Thoracic aorta (tissue), 2 donors: ENCODE measurements at regions not wholly inside any gene's neighbourhood (a gene's known extent, or its start where the extent isn't known, plus 50 kb on each side); places are given as distances from the start of the nearest gene placed in this dataset.

ENCODE experiments used
- ATAC-seq: fragments of 150-250 bp; one replicate; pipeline ENCODE4 v1.8.0; 2017; ENCODE audit warnings: low read depth; ENCODE audit not compliant: insufficient number of reproducible peaks, low FRiP score
- DNase-seq: peaks from one replicate; pipeline ENCODE4 v3.0.0-alpha.2; 2020; ENCODE audit warnings: low spot score
- H3K27ac ChIP-seq, 2 donors: fragments of 200-600 bp; sonication (generic); 1 replicate in 1 of 2; 2 replicates in 1 of 2; pipeline ENCODE4 v1.5.1; 2016; ENCODE audit warnings: mild to moderate bottlenecking in 2 of 2, moderate library complexity in 2 of 2
- H3K27me3 ChIP-seq: fragments of 200-600 bp; sonication (generic); replicated peaks from 2 replicates; pipeline ENCODE4 v1.6.0; 2016; ENCODE audit warnings: mild to moderate bottlenecking; ENCODE audit not compliant: insufficient read depth
- H3K36me3 ChIP-seq: fragments of 200-600 bp; sonication (generic); one replicate; pipeline ENCODE4 v1.5.1; 2016
- H3K4me1 ChIP-seq, 2 donors: fragments of 200-600 bp; sonication (generic); 1 replicate in 1 of 2; 2 replicates in 1 of 2; pipeline versions ENCODE4 v1.5.1 to v1.6.0; 2016; ENCODE audit warnings: low read depth in 2 of 2, mild to moderate bottlenecking in 1 of 2; ENCODE audit not compliant: control insufficient read depth in 1 of 2
- H3K4me3 ChIP-seq: fragments of 200-600 bp; sonication (generic); 2 replicates; pipeline ENCODE4 v1.5.1; 2016; ENCODE audit warnings: mild to moderate bottlenecking
- H3K9me3 ChIP-seq: fragments of 200-600 bp; sonication (generic); 2 replicates; pipeline ENCODE4 v1.5.1; 2016
- TF ChIP-seq, protein P1 (sequence below): fragments of 200-600 bp; sonication (generic); IDR thresholded peaks from one replicate; pipeline ENCODE4 v1.5.1; 2019; ENCODE audit warnings: antibody characterized with exemption

DNA sequence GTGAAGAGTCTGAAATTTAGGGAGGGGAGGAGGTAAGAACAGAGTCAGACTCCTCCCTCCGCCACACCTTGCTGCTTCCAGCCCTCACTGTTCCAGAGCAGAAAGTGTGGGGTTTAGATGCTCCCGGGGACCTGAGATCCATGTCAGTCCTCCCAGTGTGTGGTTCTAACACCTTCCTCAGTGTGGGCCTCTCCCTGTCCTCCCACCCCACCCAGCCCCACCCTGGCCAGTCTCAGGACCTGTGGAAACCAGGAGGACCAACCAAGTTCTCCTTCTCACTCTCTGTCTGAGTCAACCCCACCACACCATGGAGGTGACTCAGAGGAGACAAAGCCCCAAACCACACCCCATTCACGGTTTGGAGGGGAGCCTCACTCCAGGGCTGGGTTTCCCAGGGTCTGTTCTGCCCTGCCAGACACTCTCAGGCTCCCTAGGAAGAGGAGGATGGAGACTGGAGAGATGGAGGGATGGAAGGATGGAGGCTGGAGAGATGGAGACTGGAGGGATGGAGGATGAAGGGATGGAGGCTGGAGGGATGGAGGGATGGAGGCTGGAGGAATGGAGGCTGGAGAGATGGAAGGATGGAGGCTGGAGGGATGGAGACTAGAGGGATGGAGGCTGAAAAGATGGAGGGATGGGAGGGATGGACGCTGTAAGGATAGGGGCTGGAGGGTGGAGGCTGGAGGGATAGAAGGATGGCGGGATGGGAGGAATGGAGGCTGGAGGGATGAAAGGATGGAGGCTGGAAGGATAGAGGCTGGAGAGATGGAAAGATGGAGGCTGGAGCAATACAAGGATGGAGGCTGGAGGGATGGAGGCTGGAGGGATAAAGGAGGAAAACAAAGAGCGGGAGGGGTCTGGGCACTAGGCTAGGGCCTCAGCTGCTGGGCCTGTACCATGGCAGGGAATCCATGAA is 100.9 kb upstream of the RUNX3 start:
- ATAC-seq (no peak), DNase-seq (no peak)
- H3K36me3 ChIP-seq, result no peaks in the 10 kb centered on the region
- H3K27ac ChIP-seq, result no peak overlapping the region
- peaks cover 0 to 7% of the 10 kb centered on the region in 2 donors for H3K4me1 ChIP-seq
- H3K27me3 ChIP-seq, result no peaks in the 10 kb centered on the region
- TF ChIP-seq, protein P1, sequence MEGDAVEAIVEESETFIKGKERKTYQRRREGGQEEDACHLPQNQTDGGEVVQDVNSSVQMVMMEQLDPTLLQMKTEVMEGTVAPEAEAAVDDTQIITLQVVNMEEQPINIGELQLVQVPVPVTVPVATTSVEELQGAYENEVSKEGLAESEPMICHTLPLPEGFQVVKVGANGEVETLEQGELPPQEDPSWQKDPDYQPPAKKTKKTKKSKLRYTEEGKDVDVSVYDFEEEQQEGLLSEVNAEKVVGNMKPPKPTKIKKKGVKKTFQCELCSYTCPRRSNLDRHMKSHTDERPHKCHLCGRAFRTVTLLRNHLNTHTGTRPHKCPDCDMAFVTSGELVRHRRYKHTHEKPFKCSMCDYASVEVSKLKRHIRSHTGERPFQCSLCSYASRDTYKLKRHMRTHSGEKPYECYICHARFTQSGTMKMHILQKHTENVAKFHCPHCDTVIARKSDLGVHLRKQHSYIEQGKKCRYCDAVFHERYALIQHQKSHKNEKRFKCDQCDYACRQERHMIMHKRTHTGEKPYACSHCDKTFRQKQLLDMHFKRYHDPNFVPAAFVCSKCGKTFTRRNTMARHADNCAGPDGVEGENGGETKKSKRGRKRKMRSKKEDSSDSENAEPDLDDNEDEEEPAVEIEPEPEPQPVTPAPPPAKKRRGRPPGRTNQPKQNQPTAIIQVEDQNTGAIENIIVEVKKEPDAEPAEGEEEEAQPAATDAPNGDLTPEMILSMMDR, result no peak
- no peak overlapping the region for H3K4me3 ChIP-seq
- no peaks in the 10 kb centered on the region for H3K9me3 ChIP-seq

DNA sequence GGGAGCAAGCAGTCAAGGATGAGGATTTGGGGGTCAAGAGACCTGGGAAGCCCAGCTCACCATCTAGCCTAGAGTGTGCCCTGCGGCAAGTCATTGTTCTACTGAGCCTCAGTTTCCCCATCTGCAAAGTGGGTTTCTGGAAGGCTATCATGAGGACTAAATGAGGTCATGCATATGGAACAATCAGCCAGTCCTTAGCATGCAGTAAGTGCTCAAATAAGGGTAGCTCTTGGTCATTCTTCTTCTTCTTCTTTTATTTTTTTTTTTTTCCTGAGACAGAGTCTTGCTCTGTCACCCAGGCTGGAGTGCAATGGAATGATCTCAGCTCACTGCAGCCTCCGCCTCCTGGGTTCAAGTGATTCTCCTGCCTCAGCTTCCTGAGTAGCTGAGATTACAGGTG is 99.9 kb upstream of the RUNX3 start:
- ATAC-seq (no peak), DNase-seq (no peak)
- TF ChIP-seq, protein P1, result no peak

DNA sequence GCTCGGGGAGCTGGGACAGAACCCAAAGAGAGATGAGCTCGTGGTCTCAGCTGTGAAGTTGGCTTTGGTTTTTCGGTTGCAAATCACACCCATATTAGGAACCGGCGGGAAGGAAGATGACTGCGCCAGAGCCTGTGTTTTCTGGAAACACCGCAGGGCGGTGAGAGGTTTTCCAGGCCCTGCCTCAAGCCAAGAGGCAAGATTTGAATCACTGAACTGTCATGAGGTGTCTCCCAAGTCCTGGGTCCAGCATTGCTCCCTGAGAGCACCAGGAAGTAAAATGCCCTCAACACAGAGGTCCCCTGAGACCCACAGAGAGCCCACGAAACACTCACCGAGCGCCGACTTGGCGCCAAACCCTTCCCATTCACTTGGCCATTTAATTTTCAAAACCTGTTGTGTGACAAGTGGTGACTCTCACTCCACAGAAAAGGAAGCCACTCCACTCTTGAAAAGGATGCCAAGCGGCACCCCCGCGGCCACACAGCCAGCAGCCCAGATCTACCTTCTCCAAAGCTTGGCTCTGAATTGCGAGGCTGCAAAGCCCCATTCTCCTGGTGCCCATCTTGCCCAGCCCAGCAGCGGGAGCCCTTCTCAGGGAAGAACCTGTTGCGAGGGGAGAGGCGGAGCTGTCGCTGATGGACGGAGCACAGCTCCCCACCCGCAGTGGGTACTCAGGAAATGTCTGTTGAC is 99.0 kb upstream of the RUNX3 start:
- H3K4me3 ChIP-seq, result peak overlapping the region; percentile 1
- no peak overlapping the region for H3K27ac ChIP-seq
- no peaks in the 10 kb centered on the region for H3K36me3 ChIP-seq
- peaks cover 0 to 7% of the 10 kb centered on the region in 2 donors for H3K4me1 ChIP-seq
- TF ChIP-seq, protein P1, result no peak
- DNase-seq, result no peak
- H3K27me3 ChIP-seq, result no peaks in the 10 kb centered on the region
- ATAC-seq, result no peak
- no peaks in the 10 kb centered on the region for H3K9me3 ChIP-seq

More for the DNA sequence above, 99.9 kb upstream of the RUNX3 start:
- peaks cover 0 to 7% of the 10 kb centered on the region in 2 donors for H3K4me1 ChIP-seq
- H3K27ac ChIP-seq, result no peak overlapping the region
- H3K4me3 ChIP-seq, result no peak overlapping the region
- no peaks in the 10 kb centered on the region for H3K27me3 ChIP-seq
- no peaks in the 10 kb centered on the region for H3K9me3 ChIP-seq
- H3K36me3 ChIP-seq, result no peaks in the 10 kb centered on the region

DNA sequence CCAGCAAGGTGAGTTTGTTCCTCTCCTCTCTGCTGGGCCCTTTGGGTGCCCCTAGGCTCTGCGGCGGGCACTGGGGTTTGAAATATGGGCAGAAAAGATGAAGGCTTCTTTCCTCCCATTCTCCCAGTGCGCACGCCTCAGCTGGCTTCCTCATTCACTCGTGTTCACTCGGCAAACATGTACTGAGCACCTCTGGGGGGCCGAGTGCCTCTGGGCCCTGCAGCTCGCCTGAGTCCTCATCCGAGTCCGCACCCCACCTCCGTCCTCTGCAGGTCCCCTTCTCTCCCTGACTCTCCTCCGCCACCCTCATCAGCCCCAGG is 98.5 kb upstream of the RUNX3 start:
- ATAC-seq, result no peak
- H3K27ac ChIP-seq, result no peak overlapping the region
- TF ChIP-seq, protein P1, result no peak

DNA sequence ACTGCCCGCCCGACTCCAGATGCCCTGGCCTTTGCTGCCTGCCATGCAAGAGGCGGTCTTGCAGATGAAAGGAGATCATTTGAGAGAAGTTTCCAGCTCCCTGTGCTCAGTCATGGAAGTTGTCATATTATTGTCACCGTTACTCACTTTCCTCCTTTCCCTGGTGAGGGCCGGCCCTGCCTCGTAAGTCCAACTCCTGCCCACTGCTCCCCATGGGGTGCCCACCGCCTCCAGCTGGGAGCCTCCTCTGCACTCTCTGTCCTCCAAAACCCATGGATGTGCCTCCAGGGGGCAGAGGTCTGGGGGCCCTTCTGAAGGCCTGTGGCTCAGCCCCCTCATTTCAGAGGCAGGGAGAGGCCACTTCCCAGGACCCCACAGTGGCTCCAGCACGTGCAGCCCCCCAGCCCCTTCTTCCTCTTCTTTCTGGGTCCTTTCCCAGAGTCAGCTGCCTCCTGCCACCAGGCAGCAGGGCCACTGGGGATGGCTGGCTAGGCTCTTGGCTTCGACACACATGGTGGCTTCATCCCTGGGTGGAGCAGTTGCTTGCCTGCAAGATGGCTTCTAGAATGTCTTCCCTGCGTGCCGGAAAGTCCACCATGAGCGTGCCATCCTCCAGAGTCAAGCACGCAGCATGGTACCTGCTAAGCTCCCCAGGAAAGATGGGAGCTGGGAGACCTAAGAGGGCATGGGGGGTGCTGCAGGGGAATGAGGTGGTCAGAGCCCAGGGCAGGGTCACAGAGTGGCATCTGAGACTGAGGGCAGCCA is 97.9 kb upstream of the RUNX3 start:
- no peaks in the 10 kb centered on the region for H3K36me3 ChIP-seq
- H3K4me1 ChIP-seq, result peaks cover 0 to 7% of the 10 kb centered on the region in 2 donors
- H3K27ac ChIP-seq, result no peak overlapping the region
- DNase-seq (no peak), ATAC-seq (no peak)
- TF ChIP-seq, protein P1, result no peak
- H3K9me3 ChIP-seq, result no peaks in the 10 kb centered on the region
- no peak overlapping the region for H3K4me3 ChIP-seq
- no peaks in the 10 kb centered on the region for H3K27me3 ChIP-seq

More for the DNA sequence above, 98.5 kb upstream of the RUNX3 start:
- DNase-seq, result no peak
- peaks cover 0 to 7% of the 10 kb centered on the region in 2 donors for H3K4me1 ChIP-seq
- no peaks in the 10 kb centered on the region for H3K27me3 ChIP-seq
- no peak overlapping the region for H3K4me3 ChIP-seq
- no peaks in the 10 kb centered on the region for H3K36me3 ChIP-seq
- H3K9me3 ChIP-seq, result no peaks in the 10 kb centered on the region
